ENCODE measurements at regions not wholly inside any gene's neighbourhood (a gene's known extent, or its start where the extent isn't known, plus 50 kb on each side); places are given as distances from the start of the nearest gene placed in this dataset.

- H4K20me1 ChIP-seq (replicated peaks; ENCODE audit: insufficient read depth): no peaks in the 10 kb centered on the region
- no peaks in the 10 kb centered on the region for H3K36me3 ChIP-seq (ENCODE audit: insufficient read depth)
- no peaks in the 10 kb centered on the region for H3K4me1 ChIP-seq (ENCODE audit: insufficient read depth)
- DNase-seq (ENCODE audit: low spot score): no peak
- no peak overlapping the region for H3K4me3 ChIP-seq
- Mint-ChIP-seq H3K27me3 (ENCODE audit: insufficient read depth, low read depth, poor library complexity) (peaks cover 2% of the 10 kb centered on the region), H3K9me3 (no peaks in the 10 kb centered on the region), H3K4me3 (no peak overlapping the region), H3K4me1 (peaks cover 7% of the 10 kb centered on the region; the same call in 2 of the 3 replicates), H3K27ac (no peak overlapping the region), H3K36me3 (ENCODE audit: low read depth) (no peaks in the 10 kb centered on the region)
- no peaks in the 10 kb centered on the region for H3K79me2 ChIP-seq (replicated peaks; ENCODE audit: insufficient read depth)
- H3K27ac ChIP-seq (ENCODE audit: low read depth): no peak overlapping the region
- no peak for ATAC-seq
- 0 out of 2 replicates have a peak, but pooled peaks cover 6% of the 10 kb centered on the region for H3K9me2 ChIP-seq (ENCODE audit: insufficient read depth)
- H3K27me3 ChIP-seq (ENCODE audit: insufficient read depth): no peaks in the 10 kb centered on the region
- TF ChIP-seq ETS1 (IDR thresholded peaks at IDR 0.05) (no peak), POLR2AphosphoS5 (IDR thresholded peaks at IDR 0.05; ENCODE audit: low read depth) (no peak), EZH2 (IDR thresholded peaks at IDR 0.05; ENCODE audit: low read depth, unreplicated experiment) (no peak), STAT1 (IDR thresholded peaks at IDR 0.05; ENCODE audit: unreplicated experiment) (no peak), CREB1 (CRISPR knock-in tag; IDR thresholded peaks at IDR 0.05; ENCODE audit: low read depth) (no peak), NANOG (IDR thresholded peaks at IDR 0.05; ENCODE audit: borderline replicate concordance) (no peak), EZH2phosphoT487 (IDR thresholded peaks at IDR 0.05; ENCODE audit: unreplicated experiment) (no peak), ZNF331 (CRISPR knock-in tag; IDR thresholded peaks at IDR 0.05; ENCODE audit: low read depth) (no peak), CTCF (conservative IDR thresholded peaks at IDR 0.05; ENCODE audit: low read depth in 2 of 2) (no peak), ZNF114 (CRISPR knock-in tag; IDR thresholded peaks at IDR 0.05) (no peak), JUNB (IDR thresholded peaks at IDR 0.05; ENCODE audit: unreplicated experiment) (no peak), ZNF462 (CRISPR knock-in tag; IDR thresholded peaks at IDR 0.05) (no peak), REST (IDR thresholded peaks at IDR 0.05; ENCODE audit: unreplicated experiment) (no peak)
- no peak overlapping the region for H3K4me2 ChIP-seq
- H2AFZ ChIP-seq: no peak overlapping the region
- no peaks in the 10 kb centered on the region for H3F3A ChIP-seq (replicated peaks; ENCODE audit: low read depth)
Observed at GRCh38 chr3:168497183-168497582, 401.5 kb upstream of the GOLIM4 start.

Data from GM23338 (cell line).